ENCODE measurements at regions not wholly inside any gene's neighbourhood (a gene's known extent, or its start where the extent isn't known, plus 50 kb on each side); places are given as distances from the start of the nearest gene placed in this dataset.
"Not testable (repeated sequence)": the region's sequence is repeated elsewhere in the genome, so short reads cannot be mapped to it uniquely, and the experiment has no call there.

DNA sequence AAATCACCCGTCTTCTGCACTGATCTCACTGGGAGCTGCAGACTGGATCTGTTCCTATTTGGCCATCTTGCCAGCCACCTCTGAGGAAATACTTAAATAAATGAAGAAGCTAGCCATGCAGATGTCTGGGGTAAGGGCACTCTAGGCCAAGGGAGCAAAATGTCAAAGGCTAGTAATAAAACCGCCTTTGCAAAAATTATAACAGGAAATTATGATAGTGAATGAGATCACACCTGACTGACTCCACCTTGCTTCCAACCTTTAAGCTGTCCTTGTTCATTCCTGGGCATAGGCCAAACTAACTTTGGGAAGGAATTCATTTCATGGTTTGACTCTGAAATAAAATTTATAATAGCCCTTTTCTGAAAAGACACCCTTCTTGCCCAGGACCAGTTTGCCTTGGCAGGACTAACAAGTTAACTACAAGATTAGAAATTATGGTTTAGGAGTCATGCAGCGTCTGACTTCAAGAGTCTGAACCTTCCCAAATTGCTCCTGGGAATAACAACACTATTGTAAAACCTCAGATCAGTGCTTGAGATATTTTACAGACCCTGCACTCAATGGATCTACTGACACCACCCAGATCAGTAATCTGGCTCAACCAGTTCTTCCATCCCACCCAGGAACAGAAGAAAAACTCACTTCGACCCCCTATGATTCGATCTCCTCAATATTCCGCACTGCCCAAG is 246.9 kb upstream of the HDX start:
- Mint-ChIP-seq H3K27me3 (no peaks in the 10 kb centered on the region), H3K9me3 (no peaks in the 10 kb centered on the region), H3K36me3 (no peaks in the 10 kb centered on the region), H3K27ac (no peak overlapping the region), H3K4me1 (no peaks in the 10 kb centered on the region), H3K4me3 (no peak overlapping the region)
- no peak for DNase-seq

DNA sequence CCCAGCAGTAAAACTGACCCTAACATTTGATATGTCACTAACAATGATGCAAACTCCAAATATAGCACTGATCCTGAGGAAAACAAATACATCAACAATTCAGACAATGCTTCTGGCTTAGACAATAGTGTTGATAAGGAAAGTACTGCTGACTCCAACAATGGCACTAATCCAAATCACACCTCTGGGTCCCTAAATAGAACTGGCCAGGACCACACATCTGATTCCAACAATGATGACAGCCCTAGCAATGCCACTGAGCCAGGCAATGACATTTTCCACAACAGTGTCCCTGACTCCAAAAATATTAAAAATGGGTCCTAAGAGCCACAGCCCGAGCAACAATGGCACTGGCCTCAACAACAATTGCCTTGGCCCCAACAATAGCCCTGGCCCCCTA is 243.1 kb upstream of the APOOL start:
- H3K9me3 Mint-ChIP-seq = no peaks in the 10 kb centered on the region
- no peaks in the 10 kb centered on the region for H3K36me3 Mint-ChIP-seq
- no peaks in the 10 kb centered on the region for H3K27me3 Mint-ChIP-seq
- H3K4me1 Mint-ChIP-seq = no peaks in the 10 kb centered on the region
- no peak overlapping the region for H3K4me3 Mint-ChIP-seq
- no peak for DNase-seq
- H3K27ac Mint-ChIP-seq = no peak overlapping the region

DNA sequence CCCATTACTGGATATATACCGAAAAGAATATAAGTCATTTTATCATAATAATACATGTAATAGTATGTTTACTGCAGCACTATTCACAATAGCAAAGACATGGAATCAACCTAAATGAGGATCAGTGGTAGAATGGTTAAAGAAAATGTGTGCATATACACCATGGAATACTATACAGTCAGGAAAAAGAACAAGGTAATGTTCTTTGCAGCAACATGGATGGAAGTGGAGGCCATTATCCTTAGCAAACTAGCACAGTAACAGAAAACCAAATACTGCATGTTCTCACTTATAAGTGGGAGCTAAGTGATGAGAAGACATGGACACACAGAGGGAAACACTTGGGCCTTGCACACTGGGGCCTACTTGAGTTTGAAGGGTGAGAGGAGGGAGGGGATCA is 207.4 kb upstream of the APOOL start:
- H3K27me3 Mint-ChIP-seq = no peaks in the 10 kb centered on the region
- H3K27ac Mint-ChIP-seq = no peak overlapping the region
- H3K4me3 Mint-ChIP-seq = no peak overlapping the region
- no peaks in the 10 kb centered on the region for H3K4me1 Mint-ChIP-seq
- DNase-seq = no peak
- no peaks in the 10 kb centered on the region for H3K36me3 Mint-ChIP-seq
- H3K9me3 Mint-ChIP-seq = no peaks in the 10 kb centered on the region

DNA sequence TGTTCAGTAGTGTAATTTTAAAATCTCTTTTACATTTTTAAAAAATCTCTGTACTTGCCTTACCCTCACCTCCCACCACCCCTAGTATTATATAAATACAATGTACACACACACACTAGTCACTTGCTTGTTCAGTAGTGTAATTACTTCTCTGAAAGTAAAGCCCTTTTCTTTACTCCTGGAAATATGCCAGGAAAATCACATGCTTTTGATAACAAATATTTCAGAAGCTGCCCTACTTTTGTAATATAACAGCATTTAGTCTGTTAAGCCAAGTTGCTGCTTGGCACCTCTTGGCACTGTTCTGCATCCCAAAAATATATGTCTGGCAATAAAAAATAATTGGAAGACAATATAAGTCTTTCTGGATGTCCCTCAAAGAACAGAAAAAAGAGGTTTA is 172.8 kb upstream of the APOOL start:
- DNase-seq = no peak

DNA sequence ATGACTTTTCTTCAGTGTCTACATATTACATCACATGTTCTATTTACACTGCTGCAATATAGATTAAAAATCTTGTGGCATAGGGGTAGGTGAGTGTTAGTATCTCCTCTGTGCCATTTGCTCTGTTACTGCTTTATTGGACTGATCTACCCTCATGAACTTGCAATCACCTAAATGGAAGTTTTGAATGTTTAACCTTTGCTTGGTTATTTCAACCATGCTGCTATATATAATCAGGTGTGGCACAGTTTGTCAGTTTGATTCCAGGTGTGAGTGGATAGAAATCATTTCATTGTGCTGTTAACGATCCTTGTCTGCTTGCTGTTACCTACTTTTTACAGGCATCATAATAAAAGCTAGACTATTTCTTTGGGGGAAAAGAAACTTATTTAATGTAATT is 157.1 kb upstream of the APOOL start:
- not testable (repeated sequence) for DNase-seq, H3K9me3 Mint-ChIP-seq, H3K27me3 Mint-ChIP-seq, H3K36me3 Mint-ChIP-seq, H3K4me3 Mint-ChIP-seq, H3K27ac Mint-ChIP-seq, H3K4me1 Mint-ChIP-seq

More for the DNA sequence above, 172.8 kb upstream of the APOOL start:
- H3K27ac Mint-ChIP-seq = no peak overlapping the region
- H3K36me3 Mint-ChIP-seq = no peaks in the 10 kb centered on the region
- no peaks in the 10 kb centered on the region for H3K27me3 Mint-ChIP-seq
- H3K4me3 Mint-ChIP-seq = no peak overlapping the region
- H3K4me1 Mint-ChIP-seq = no peaks in the 10 kb centered on the region
- H3K9me3 Mint-ChIP-seq = peaks cover 3% of the 10 kb centered on the region

DNA sequence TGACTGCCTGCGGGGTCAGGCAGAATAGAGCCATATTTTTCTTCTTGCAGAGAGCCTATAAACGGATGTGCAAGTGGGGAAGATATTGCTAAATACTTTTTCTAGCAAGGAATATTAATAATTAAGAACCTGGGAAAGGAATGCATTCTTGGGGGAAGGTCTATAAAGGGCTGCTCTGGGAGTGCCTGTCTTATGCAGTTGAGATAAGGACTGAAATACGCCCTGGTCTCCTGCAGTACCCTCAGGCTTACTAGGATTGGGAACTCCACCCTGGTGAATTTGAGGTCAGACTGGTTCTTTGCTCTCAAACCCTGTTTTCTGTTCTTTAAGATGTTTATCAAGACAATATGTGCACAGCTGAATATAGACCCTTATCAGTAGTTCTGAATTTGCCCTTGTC is 152.5 kb upstream of the APOOL start:
- H3K27ac Mint-ChIP-seq, H3K4me3 Mint-ChIP-seq, H3K4me1 Mint-ChIP-seq: not testable (repeated sequence)

DNA sequence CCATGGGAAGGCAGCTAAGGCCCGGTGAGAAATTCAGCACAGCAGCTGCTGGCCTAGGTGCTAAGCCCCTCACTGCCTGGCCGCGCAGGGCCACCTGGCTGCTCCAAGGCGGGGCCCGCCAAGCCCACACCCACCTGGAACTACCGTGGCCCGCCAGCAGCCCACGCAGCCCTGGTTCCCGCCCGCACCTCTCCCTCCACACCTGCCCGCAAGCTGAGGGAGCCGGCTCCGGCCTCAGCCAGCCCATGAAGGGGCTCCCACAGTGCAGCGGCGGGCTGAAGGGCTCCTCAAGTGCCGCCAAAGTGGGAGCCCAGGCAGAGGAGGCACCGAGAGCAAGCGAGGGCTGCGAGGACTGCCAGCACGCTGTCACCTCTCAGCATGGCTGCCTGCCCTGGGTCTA is 146.9 kb upstream of the APOOL start:
- not testable (repeated sequence) for DNase-seq, H3K4me1 Mint-ChIP-seq, H3K4me3 Mint-ChIP-seq, H3K27me3 Mint-ChIP-seq, H3K27ac Mint-ChIP-seq, H3K36me3 Mint-ChIP-seq, H3K9me3 Mint-ChIP-seq

More for the DNA sequence above, 152.5 kb upstream of the APOOL start:
- H3K36me3 Mint-ChIP-seq, DNase-seq, H3K9me3 Mint-ChIP-seq, H3K27me3 Mint-ChIP-seq: not testable (repeated sequence)

DNA sequence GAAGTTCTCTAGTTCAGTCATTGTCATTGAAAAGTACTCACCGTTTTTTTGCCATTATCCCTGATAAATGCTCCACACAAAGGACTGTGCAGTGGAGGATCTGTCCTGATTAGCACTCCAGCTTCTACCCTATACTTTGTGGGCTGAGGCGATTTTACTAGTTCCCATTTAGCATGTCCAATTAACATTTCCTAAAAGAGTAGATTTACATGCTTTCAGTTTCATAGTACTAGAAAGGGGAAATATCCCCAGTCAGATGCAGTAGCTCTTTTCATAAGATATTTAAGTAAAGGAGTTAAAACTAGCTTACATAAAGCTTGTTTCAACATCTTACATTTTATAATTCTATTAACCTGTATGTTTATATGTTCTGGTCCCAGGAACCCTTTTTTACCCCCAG is 144.9 kb upstream of the APOOL start:
- H3K36me3 Mint-ChIP-seq, H3K27me3 Mint-ChIP-seq, H3K27ac Mint-ChIP-seq, H3K9me3 Mint-ChIP-seq, H3K4me3 Mint-ChIP-seq, H3K4me1 Mint-ChIP-seq, DNase-seq: not testable (repeated sequence)

DNA sequence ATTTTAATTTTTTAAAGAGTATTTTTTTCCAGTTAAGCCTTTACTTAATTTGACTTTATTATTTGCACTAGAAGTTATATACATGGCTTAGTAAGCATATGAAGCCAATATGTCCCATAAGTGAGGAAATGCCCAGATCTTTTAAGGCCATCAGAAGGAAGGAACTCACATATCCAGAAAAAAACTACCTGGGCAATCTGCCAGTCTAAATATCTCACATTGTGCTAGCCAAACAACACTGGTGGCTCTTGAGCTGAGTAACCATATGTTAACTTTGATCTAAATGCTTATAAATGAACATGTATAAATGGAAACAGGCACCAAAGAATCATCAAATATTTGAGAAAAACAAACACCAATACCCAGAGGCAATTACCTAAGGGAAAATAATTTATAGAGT is 138.6 kb upstream of the APOOL start:
- no peaks in the 10 kb centered on the region for H3K4me1 Mint-ChIP-seq
- no peaks in the 10 kb centered on the region for H3K9me3 Mint-ChIP-seq
- no peak overlapping the region for H3K27ac Mint-ChIP-seq
- no peaks in the 10 kb centered on the region for H3K36me3 Mint-ChIP-seq
- H3K27me3 Mint-ChIP-seq = no peaks in the 10 kb centered on the region
- no peak for DNase-seq
- H3K4me3 Mint-ChIP-seq = no peak overlapping the region

DNA sequence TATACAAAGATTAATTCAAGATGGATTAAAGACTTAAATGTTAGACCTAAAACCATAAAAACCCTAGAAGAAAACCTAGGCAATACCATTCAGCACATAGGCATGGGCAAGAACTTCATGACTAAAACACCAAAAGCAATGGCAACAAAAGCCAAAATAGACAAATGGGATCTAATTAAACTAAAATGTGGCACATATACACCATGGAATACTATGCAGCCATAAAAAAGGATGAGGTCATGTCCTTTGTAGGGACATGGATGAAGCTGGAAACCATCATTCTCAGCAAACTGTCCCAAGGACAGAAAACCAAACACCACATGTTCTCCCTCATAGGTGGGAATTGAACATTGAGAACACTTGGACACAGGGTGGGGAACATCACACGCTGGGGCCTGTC is 133.4 kb upstream of the APOOL start:
- not testable (repeated sequence) for H3K9me3 Mint-ChIP-seq, H3K27ac Mint-ChIP-seq, DNase-seq, H3K27me3 Mint-ChIP-seq, H3K4me1 Mint-ChIP-seq, H3K36me3 Mint-ChIP-seq, H3K4me3 Mint-ChIP-seq

DNA sequence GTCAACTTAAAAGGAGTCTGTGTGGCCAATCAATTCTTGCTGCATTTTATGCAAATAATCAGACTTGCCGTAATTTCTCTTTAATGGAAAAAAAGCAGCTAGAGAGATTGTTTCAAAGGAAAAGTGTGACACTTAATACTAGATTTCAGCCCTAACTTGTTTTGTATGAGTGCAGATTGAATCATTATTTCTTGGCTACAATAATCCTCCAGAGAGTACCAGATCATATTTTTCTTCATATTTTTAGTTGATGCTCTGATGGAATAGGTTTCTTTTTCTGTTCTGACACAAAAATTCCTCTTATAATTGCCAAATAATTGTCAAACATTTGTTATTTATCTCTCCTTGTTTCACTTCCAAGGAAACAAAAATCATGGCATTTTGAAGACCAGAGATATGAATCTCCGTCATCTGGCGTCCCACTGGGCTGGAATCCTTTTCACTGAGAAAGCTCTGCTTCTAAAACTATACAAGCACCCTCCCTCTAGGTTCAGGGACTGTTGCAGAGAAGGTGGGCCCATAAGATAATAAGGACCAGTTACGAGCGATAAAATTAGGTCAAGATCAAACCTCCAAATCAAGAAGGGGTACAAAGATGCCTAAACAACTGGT is 131.4 kb upstream of the APOOL start:
- not testable (repeated sequence) for H3K36me3 Mint-ChIP-seq, H3K27ac Mint-ChIP-seq, DNase-seq, H3K27me3 Mint-ChIP-seq, H3K4me1 Mint-ChIP-seq, H3K9me3 Mint-ChIP-seq, H3K4me3 Mint-ChIP-seq

DNA sequence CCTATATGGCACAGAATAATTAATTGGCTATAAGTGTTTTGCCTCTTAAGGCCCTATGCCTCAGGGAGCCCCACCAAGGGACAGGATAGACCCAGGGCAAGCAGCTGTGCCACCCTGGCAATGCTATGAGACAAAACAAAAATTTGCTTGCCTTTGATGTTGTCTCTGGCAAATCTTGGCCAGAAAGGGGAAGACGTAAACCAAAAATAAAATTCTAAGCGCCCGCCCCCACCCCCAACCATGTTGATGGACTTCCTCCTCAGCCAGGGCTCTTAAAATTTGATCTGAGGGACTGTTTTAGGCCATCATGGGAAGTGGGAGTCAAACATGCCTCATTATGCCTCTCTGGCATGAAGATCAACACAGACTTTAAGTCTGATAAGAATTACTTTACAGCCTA is 130.5 kb upstream of the APOOL start:
- Mint-ChIP-seq H3K4me1 (no peaks in the 10 kb centered on the region), H3K36me3 (no peaks in the 10 kb centered on the region), H3K27ac (no peak overlapping the region), H3K9me3 (no peaks in the 10 kb centered on the region), H3K27me3 (no peaks in the 10 kb centered on the region), H3K4me3 (no peak overlapping the region)
- no peak for DNase-seq

DNA sequence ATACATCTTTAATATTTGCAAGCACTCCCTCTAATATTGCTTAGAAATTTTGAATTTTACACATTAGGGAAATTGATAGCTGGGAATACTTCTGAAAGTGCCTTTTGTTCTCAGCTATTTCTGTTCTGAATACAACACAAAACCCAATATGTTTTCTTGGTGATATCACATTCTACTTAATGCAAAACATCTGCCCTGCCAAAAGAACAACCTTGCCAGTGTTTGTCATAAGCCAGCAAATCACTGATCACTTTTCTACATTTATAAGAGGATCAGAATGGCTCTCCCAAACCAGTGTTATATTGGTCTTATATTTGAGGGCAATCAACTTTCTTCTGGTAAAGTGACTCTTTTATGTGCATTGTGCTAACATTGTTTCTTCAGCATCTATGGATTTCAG is 126.8 kb upstream of the APOOL start:
- Mint-ChIP-seq H3K27ac (no peak overlapping the region), H3K4me3 (no peak overlapping the region), H3K27me3 (no peaks in the 10 kb centered on the region)

DNA sequence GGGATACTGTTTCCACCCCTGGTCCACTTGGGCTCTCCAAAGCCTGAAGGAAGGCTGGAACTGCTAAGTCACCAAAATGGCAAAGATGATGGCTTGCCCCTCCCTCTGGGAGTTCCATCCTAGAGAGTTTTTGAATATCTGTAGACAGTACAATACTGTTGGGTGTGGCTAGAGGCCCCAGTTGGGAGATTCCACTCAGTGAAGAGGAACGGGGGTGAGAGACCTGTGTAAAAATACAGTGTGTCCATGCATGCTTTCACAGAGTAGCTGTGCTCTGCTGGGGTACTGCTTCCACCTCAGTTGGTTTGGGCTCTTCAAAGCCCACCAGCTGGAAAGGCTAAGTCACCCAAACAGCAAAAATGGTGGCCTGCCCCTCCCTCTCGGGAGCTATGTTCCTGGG is 109.8 kb upstream of the APOOL start:
- Mint-ChIP-seq H3K27me3 (no peaks in the 10 kb centered on the region), H3K27ac (no peak overlapping the region), H3K4me3 (no peak overlapping the region), H3K4me1 (no peaks in the 10 kb centered on the region), H3K36me3 (no peaks in the 10 kb centered on the region), H3K9me3 (no peaks in the 10 kb centered on the region)
- DNase-seq = no peak

More for the DNA sequence above, 126.8 kb upstream of the APOOL start:
- DNase-seq = no peak
- Mint-ChIP-seq H3K9me3 (no peaks in the 10 kb centered on the region), H3K4me1 (no peaks in the 10 kb centered on the region), H3K36me3 (no peaks in the 10 kb centered on the region)

DNA sequence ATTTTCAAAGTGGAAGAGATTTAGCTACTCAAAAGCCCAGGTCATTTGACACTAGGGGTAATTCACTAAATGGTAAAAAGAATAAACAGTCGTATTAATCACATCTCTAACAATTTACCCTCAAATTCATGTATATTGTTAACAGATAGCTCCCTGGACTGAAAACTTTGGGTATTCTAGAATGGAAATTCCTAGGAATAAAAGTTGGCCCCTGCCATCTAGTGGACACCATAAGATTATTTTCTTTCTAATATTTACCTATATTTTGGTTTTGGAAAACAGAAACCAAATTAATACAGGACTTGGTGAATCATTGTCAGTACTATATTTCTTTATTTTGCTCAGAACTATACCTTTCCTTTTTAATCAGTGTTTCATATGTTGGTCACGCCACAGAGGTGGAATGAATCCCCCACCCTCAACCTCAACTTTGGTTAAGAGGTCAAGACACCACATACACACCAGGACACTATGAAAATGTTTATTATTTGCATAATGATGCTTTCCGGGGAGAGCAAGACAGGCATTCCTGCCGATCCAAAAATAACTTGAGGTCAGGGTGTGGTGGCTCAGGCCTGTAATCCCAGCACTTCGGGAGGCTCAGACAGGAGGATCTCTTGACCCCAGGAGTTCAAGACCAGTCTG is 96.2 kb upstream of the APOOL start:
- no peak overlapping the region for H3K27ac Mint-ChIP-seq
- H3K4me3 Mint-ChIP-seq = no peak overlapping the region
- no peaks in the 10 kb centered on the region for H3K9me3 Mint-ChIP-seq
- H3K27me3 Mint-ChIP-seq = no peaks in the 10 kb centered on the region
- no peak for DNase-seq
- no peaks in the 10 kb centered on the region for H3K4me1 Mint-ChIP-seq
- H3K36me3 Mint-ChIP-seq = no peaks in the 10 kb centered on the region

DNA sequence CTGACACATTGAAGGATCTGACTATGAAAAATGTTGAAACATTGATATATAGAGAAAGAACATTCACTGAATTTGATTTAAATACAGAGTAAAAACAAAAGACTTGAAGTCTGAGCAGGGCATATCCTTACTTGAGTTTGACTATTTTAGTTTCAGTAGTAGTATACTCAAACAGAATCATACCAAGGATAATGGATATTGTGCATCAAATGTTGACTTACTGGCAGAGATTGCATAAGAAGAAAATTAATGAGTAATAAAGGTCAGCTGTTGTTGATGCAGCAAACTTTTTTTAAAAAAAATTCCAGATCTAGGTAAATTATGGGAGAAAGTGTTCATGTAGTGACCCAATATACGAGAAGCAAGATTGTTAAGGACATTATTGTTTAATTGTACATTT is 94.5 kb upstream of the APOOL start:
- no peaks in the 10 kb centered on the region for H3K4me1 Mint-ChIP-seq
- H3K4me3 Mint-ChIP-seq = no peak overlapping the region
- H3K27me3 Mint-ChIP-seq = no peaks in the 10 kb centered on the region
- H3K27ac Mint-ChIP-seq = no peak overlapping the region
- no peaks in the 10 kb centered on the region for H3K9me3 Mint-ChIP-seq
- no peaks in the 10 kb centered on the region for H3K36me3 Mint-ChIP-seq
- DNase-seq = no peak

Data from activated naive CD8-positive, alpha-beta T cell treated with anti-CD3 and anti-CD28 coated beads for 36 hours (primary cell).